AG08395 (cell line): ENCODE measurements at regions not wholly inside any gene's neighbourhood (a gene's known extent, or its start where the extent isn't known, plus 50 kb on each side); places are given as distances from the start of the nearest gene placed in this dataset.
"Not testable (repeated sequence)": the region's sequence is repeated elsewhere in the genome, so short reads cannot be mapped to it uniquely, and the experiment has no call there.

ENCODE experiments used
- DNase-seq: peaks from one replicate; pipeline ENCODE4 v3.0.0; 2012; ENCODE audit warnings: mixed read lengths, low spot score

DNA sequence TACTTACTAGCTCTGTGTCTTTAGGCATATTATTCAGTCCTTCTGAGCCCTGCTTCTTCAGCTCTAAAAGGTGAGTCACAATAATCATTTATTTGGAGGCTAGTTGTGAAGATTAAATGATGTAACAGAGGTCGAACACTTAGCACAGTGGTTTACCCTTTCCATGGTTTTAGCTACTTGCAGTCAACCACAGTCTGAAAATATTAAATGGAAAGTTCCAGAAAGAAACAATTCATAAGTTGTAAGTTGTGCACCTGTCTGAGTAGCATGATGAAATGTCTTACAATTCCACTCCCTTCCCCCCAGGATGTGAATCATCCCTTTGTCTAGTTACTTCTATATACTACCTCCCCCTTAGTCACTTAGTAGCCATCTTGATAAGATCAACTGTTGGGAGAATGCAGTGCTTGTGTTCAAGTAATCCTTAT lies 217.6 kb upstream of the THUMPD2 start:
- no peak for DNase-seq

DNA sequence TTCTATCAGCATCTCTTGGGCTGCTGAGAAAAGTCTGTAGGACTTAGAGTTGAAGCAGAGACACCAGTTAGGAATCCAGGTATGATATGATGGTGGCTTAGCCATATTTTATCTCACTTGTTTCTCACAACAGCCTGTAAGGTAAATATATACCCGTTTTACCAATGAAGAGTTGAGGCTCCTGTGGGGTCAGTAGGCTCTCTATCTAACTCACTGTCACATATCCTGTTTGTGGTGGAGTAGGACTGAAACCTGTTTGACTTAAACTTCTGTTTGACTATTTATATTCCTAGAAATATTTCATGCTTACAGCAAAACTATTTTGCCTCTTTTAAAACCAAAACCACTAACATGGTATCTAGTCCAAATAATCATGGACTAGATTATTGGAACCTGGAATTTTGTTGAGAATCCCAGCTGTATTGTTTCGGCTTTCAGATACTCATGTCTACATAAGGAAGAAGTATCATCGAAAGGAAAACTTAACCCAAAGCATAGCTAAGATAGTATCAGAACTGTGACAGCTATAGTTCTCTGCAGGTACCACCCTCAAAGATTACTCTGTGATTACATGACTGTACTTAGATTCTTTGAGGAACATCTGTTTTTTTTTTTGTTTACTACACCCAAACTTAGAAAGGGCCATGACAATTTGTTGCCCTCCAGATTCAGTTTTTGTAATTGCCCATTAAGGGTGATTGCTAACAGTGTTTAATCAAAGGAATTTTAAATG lies 216.1 kb upstream of the THUMPD2 start:
- no peak for DNase-seq

DNA sequence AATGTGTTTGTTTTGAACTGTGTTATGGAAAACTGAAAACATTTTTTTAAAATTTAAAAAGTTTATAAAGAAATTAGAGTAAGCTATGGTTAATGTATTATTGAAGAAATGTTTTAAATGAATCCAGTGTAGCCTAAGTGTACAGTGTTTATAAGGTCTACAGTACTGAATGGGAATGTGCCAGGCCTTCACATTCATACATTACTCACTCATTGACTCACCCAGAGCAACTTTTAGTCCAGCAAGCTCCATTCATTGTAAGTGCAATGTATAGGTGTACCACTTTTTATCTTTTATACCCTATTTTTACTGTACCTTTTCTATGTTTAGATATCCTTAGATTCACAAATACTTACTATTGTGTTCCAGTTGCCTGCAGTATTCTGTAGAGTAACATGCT lies 215.1 kb upstream of the THUMPD2 start:
- DNase-seq: peak; percentile 12

DNA sequence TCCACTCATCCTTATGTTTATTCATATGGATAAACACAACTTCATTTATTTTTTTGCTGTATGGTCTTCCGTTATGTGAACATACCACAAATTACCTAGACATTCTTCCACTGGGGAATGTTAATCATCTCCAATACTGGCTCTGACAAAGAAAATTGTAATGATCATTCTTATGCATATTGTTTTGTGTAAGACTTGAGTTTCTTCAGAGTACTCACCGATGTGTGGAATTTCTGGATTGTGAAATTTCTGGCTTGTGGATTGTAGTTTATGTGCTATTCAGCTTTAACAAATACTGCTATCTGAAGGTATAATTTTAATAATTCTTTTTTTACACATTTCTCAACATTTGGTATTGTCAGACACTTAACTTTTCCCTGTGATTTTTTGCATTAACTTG lies 212.2 kb upstream of the THUMPD2 start:
- peak; percentile 46 for DNase-seq

DNA sequence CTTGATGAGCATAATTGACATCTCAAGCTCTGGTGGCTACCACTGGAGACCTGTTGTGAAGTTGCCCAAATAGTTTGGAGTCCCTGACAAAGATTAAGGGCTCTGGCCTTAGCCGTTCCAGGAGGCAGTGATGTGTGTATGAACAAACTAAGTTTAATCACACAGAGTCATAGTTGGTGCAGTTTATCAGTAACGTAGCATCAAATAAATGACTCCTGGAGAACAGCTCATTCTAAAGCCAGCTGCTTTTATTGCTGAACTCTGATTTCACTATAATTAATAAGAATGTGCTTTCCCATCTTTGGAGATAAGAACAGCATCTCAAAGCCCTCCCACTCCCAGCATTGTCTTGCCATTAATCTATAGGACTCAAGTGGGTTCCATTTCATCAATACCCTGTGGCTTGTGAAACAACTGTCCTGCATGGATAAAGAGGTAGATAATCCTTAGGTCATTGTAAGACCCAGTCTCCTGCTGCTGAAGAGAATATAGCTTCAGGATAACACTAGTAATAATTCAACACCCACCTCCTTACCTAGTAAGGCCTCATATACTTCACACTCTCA lies 211.4 kb upstream of the THUMPD2 start:
- DNase-seq: peak; percentile 39

DNA sequence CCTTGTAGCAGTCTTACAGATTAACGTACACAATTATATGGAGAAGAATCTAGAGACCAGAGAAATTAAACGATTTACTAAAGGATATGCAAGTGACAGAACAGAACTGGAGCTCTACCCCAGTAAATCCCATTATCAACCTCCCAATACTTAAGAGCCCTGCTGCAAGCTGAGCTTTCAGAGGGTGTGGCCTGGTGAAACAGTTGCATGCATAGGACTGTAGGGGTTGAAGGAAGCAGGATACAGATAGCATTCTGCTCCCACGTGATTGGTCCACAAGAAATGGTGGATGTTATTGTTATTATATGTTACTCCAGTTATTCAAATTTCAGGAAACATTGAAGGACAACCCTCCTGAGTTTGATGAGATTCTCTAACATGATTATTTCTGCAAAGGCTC lies 210.8 kb upstream of the THUMPD2 start:
- no peak for DNase-seq

DNA sequence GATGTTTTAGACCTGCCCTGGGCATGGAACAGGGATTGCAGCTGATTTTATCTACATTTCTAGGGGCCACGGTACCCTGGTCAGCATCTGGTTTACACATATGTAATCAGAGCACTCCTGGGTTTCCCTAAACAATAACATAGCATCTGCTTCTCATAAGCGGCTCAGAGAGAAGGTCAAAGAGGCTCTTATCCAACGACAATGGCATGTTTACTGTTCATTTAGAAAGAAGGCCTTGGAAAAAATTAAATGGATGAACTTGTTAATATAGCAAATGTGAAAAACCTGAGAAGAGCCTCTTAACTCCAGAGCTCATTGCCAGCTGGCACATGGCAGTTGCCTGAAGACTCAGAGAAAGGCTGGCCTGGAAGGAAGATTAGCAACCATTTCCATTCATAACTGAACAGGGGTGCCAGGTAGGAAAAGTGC lies 202.8 kb upstream of the THUMPD2 start:
- peak; percentile 11 for DNase-seq

DNA sequence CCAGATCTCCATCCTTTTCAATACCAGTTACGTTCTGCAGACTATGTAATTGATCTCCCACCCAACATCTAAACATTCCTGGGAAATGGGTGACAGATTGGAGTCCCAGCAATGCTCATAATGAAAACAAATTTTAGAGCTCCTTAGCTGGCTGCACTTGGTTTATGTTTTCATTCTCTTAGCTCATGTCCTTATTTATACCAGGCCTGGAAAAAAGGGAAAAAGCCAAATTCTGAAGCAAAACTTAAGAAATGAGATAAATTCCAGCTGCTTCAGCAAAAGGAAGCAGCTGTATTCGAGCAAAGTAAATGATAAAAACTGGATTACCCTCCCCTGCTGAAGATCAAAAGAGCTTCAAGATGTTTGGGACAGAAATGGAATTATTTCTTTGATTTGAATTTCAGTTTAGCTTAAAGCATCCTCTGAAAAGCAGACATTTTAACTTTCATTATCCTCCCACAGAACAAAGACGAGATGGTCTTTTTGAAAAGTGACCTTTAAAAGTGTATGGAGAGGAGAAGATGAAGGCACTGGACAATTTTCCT lies 196.5 kb upstream of the THUMPD2 start:
- no peak for DNase-seq

DNA sequence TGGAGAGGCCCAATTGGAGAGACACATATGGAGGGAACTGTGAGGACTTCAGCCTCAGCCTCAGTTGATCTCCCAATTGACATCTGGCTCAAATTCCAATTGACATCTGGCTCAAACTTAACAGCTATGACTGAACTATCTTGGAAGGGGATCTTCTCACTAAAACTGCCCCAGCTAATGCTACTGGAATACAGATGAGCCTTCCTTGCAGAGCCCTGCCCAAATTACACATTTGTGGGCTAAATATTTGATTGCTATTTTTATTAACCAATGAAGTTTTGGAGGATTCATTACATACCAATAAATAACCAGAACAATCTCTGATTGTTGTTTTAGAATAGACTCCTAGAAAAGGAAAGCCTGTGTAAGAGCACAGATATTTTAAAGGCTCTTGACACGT lies 189.0 kb upstream of the THUMPD2 start:
- no peak for DNase-seq

DNA sequence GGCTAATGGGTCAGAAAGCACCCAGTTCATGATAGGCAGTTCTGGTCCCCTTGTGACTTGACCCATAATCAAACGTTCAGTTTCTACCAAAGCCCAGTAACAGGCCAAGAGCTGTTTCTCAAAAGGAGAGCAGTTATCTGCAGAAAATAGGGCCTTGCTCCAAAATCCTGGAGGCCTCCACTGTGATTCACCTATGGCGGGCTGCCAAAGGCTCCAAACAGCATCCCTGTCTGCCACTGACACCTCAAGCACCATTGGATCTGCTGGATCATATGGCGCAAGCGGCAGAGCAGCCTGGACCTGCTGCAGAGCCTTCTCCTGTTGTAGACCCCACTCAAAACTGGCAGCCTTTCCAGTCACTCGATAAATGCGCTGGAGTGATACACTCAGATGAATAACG lies 181.6 kb upstream of the THUMPD2 start:
- DNase-seq: not testable (repeated sequence)

DNA sequence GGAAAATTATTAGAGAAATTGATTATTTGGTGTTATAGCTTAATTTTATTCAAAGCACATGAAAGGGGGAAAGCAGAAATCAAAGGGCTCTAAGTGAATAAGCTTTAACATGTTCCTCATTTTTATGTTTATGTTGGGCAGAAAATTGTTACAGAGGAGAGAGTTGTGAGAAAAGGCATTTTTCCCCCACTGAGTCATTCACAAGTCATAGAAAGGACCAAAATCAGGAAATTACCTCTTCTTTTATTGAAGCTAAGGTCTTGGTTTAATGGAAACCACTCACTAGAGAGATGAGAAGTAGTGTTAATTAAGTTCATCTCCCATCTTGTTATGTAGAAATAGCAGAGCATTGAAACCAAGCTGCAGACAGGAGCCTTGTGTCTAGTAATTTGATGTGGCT lies 175.3 kb upstream of the THUMPD2 start:
- peak; percentile 27 for DNase-seq

DNA sequence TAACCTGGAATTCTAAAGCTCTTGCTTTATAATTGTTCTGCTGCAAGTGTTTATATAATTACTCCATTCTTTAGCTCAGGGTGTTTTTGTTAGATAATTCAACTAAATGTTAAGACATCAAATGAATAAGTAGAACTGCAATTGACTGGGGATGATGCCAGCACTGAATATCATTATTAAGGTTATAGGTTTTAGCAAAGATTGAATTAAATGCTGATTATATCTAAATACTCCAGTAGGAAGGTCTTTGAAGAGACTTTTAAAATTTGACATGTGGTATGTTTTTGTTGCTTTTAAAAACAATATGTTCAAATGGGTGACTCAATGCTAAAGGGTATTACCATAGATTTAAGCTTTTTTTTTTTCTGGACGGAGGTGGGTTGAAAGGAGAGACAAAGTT lies 170.1 kb upstream of the THUMPD2 start:
- DNase-seq: no peak

DNA sequence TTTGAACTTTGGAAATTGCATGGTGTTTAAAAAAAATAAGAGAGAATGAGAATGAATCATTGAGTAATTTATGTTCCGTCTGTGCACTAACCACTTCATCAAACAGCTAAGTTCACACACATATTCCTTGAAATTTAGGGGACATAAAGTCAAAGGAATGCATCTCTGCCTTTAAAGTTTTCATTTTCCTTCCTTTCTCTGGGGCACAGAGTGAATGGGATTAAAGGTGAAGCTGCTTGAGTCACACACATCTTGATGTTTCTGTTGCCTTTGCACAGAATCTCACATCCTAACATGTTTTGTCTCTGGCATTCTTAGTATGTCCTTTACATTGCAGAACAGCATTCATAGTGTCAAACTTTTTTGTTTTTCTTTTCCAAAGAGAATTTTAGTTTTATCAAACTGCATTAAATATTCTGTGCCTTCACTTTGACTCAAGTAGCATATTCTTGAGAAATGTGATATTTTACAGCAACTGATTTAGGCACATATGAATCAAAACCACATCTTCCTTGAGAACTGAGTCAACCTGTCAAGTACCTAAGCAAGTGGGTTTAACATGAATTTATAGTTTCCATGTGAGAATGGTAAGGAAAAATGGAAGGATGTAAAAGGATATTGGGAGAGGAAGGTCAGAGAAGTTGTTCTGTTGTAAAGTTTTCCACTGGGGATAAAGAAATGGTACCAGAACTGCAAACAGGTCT lies 169.1 kb upstream of the THUMPD2 start:
- DNase-seq: peak; percentile 13

DNA sequence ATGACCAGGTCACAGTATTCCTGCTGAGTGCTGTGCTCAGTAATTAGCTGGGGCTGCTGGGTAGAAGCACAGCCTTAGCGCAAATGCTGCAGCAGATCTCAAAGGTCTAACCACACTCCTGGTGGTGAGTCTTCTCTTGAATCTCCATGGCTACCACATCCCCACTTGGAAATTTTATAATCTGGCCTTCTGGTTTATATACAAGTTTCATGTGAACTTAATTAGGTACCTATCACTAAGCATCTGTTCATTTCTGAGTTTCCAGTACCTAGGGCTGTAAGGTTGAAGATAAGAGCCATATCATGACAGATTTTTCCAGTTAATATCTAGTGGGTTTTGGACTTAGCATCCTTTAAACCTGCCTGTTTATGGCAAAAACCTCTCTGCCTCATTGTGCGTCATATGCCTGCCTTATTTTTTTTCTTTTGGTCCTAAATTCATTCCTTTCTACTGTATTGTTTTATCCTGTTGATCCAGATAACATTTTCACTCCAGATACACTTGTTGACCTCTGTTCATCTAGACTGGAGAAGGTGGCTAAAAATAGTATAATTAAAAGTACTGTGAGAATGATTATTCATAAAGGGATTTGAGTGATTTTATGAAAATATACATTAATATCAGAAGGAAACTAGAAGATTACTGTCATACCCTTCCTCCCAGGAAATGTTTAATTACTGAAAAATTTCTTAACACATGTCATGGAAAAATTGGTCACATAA lies 168.4 kb upstream of the THUMPD2 start:
- no peak for DNase-seq

DNA sequence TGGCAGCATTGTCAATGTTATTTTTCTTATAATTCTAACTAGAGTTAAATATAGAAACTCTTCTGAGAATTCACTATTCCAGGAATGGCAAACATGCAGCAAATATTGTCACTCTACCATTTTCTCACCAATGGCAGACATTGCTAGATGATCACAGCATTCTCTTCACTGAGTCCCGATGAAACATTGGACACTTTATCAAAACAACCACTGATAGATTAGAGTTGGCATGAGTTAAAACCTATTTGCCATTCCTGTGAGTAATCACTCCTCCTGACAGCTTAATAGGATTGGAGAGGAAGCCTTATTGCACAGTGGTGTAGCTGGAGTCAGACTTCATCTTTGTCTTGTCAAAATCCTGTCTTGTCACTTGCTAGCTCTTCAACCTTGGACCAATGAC lies 163.9 kb upstream of the THUMPD2 start:
- DNase-seq: peak; percentile 23

DNA sequence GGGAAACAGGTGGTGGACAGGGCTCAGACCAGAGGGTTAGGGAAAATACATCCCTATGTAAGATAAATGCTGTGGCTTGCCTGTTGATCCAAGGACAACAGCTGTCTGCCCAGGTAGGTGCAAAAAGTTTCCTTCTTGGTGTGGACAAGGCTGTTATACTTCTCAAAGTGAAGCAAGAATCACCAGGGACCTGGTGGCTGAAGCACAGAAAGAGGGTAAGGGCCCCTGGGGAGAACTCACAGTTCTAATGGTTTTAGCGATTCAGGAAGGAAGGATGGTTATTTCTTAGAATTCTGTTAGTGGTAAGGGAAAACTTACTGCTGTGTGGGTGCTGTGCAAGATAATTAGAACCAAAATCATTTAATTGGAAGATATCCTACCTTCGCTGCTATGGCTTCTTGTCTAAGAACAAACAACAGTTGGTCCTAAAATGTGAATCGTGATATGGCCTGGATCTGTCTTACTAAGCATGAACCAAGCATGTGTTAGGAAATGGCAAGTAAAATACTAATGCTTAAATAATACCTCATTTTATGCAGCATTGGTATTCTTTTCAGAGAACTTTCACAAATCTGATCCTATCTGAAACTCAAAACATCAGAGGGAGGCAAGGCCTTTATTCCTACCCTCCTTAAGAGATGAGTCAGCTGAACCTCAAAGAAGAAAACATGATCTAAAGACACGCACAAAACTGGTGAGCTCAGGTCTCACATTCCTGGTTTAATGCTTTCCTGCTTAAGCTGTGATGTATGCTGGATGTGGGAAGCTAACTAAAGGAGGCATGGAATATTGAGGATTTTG lies 159.2 kb upstream of the THUMPD2 start:
- peak; percentile 67 for DNase-seq

DNA sequence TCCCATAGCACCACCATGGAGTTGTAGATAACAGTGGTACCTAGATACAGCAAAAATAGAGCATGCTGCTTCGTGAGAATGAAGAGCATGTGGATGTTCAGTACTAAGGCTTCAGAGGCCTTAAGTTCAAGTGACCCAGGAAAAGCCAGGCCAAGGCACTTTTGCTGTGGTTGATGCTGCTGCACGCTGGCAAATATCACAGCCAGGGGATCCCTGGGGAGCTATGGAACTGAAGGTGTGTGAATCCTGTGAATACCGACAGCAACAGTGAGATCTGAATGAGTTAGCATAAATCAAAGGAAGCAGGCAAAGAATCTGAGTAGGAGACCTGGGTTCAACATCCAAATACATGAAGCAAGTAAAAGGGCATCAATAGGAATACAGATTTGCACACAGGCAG lies 158.6 kb upstream of the THUMPD2 start:
- no peak for DNase-seq

DNA sequence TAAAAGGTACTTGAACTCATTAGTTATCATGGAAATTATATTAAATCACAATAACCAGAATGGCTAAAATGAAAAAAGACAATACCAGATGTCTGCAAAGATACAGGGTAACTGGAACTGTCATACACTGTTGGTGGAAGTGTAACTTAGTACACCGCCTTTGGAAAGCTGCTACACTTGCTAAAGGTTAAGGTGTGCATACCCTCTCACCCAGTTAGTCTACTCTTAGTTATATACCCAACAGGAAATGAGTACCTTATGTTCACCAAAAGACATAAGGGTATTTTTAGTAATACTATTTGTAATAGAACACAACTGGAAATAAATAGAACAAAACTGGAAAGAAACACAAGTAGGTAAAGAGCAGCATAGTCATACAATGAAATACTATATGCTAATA lies 155.8 kb upstream of the THUMPD2 start:
- no peak for DNase-seq

DNA sequence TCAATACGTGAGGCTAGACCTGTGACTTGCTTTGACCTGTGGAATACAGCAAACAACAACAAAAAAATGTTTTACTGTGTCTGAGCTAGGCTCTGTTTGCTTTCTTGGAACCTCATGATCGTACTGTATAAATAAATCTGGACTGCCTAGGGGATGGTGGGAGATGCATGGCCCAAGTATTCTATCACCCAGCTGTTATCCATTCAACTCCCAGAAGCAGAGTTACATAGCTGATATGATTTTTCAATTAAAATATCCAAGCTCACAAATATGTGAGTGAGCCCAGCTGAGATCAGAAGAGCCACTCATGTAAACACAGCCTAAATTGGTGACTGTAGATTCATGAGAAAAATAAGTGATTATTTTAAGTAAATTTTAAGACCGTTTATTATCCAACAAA lies 154.1 kb upstream of the THUMPD2 start:
- DNase-seq: no peak

DNA sequence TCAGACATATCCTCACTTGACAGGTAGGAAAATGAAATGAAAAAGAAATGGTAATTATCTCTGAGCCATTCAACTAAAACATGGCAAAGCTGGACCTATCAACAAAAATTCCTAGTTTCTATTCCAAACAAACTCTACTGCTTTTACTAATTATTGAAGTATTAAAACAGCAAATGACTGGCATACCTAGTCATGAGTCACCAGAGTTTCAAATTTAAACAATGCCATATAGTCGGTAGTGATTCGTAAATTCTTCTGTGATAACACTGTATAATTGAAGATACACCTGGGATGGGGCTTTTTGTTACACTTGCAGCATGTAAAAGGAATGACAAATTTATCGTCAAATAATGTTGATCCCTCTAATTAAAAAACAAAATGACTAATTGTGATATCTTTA lies 153.1 kb upstream of the THUMPD2 start:
- DNase-seq: no peak

DNA sequence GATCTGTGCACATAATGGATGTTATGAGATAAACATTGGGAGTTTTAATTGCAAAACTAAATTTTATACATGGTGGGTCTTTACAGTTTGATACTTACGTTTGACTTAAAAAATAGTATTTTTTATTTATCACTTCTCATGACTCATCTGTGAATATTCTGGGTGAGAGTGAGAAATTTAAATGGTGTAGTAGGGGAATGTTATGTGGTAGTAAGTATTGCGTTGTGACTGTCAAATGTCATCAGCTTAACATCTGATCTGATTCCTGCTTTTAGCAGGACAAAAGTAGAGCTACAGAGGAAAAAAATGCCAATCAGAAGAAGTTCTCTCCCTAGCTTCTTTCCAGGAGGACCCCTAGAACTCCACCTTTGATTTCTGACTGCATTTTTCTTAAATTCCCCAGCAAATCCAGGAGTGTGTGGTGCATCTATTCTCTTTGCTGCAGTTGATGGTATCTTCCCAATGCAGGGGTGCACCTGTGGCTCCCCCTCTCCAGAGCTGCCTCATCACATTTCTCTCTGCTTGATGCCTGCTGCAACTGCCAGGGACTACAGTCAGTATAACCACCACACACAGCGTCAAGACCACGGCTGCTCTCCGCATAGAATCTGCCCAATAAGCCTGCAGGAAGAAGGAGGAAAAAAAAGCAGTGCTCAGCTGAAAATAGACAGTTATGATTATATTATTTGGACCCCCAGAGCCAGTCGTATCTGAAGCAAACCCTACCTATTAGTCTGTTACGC lies 151.3 kb upstream of the THUMPD2 start:
- DNase-seq: no peak
